ENCODE measurements at regions not wholly inside any gene's neighbourhood (a gene's known extent, or its start where the extent isn't known, plus 50 kb on each side); places are given as distances from the start of the nearest gene placed in this dataset.
"Not testable (repeated sequence)": the region's sequence is repeated elsewhere in the genome, so short reads cannot be mapped to it uniquely, and the experiment has no call there.

- Histone ChIP-seq H3K27me3 (no peaks in the 10 kb centered on the region), H3K4me1 (no peaks in the 10 kb centered on the region), H3K4me3 (ENCODE audit: low read depth, low read length) (no peak overlapping the region), H3K9me3 (no peaks in the 10 kb centered on the region; the same call in 1 of the 2 replicates), H3K36me3 (no peaks in the 10 kb centered on the region)
- DNase-seq: no peak
- TF ChIP-seq, protein P1, sequence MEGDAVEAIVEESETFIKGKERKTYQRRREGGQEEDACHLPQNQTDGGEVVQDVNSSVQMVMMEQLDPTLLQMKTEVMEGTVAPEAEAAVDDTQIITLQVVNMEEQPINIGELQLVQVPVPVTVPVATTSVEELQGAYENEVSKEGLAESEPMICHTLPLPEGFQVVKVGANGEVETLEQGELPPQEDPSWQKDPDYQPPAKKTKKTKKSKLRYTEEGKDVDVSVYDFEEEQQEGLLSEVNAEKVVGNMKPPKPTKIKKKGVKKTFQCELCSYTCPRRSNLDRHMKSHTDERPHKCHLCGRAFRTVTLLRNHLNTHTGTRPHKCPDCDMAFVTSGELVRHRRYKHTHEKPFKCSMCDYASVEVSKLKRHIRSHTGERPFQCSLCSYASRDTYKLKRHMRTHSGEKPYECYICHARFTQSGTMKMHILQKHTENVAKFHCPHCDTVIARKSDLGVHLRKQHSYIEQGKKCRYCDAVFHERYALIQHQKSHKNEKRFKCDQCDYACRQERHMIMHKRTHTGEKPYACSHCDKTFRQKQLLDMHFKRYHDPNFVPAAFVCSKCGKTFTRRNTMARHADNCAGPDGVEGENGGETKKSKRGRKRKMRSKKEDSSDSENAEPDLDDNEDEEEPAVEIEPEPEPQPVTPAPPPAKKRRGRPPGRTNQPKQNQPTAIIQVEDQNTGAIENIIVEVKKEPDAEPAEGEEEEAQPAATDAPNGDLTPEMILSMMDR (IDR thresholded peaks at IDR 0.05; ENCODE audit: low read depth, low read length): no peak
These were observed 137.7 kb upstream of the NECTIN3 start for GRCh38 chr3:110933821-110934426.

GRCh38 chr3:110938629-110939028, 133.0 kb upstream of the NECTIN3 start:
- no peaks in the 10 kb centered on the region for H3K4me1 ChIP-seq
- no peaks in the 10 kb centered on the region for H3K36me3 ChIP-seq
- H3K4me3 ChIP-seq (ENCODE audit: low read depth, low read length): no peak overlapping the region
- TF ChIP-seq, protein P1 (IDR thresholded peaks at IDR 0.05; ENCODE audit: low read depth, low read length): no peak
- no peaks in the 10 kb centered on the region for H3K9me3 ChIP-seq
- no peak for DNase-seq
- H3K27me3 ChIP-seq: no peaks in the 10 kb centered on the region

DNA sequence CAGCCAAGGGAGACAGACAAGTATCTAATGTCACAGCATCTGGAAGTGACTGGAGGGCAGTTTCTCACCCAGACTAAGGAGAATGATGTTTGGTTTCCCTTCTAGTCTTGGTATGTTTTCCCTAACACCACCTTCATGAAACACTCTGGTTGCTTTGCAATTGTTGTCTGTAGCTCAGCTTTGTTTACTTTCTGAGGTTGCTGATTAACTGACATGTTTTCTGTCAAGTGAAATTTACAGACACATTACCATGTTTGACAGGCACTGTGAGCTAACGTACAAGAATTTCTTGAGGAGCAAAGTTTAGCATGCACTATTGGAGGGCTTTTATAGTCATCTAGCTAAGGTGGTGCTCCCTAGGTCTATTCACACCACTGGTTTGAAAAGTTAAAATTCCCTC, 131.6 kb upstream of the NECTIN3 start:
- H3K4me3 ChIP-seq (ENCODE audit: low read depth, low read length): no peak overlapping the region
- no peaks in the 10 kb centered on the region for H3K9me3 ChIP-seq
- no peaks in the 10 kb centered on the region for H3K4me1 ChIP-seq
- no peaks in the 10 kb centered on the region for H3K36me3 ChIP-seq
- no peaks in the 10 kb centered on the region for H3K27me3 ChIP-seq
- DNase-seq: no peak
- TF ChIP-seq, protein P1 (IDR thresholded peaks at IDR 0.05; ENCODE audit: low read depth, low read length): no peak

- no peak for DNase-seq
- TF ChIP-seq, protein P1 (IDR thresholded peaks at IDR 0.05; ENCODE audit: low read depth, low read length): no peak
- Histone ChIP-seq H3K4me3 (ENCODE audit: low read depth, low read length) (no peak overlapping the region), H3K27me3 (no peaks in the 10 kb centered on the region), H3K9me3 (no peaks in the 10 kb centered on the region), H3K36me3 (no peaks in the 10 kb centered on the region), H3K4me1 (no peaks in the 10 kb centered on the region)
These were observed 126.8 kb upstream of the NECTIN3 start for GRCh38 chr3:110944782-110945181.

DNA sequence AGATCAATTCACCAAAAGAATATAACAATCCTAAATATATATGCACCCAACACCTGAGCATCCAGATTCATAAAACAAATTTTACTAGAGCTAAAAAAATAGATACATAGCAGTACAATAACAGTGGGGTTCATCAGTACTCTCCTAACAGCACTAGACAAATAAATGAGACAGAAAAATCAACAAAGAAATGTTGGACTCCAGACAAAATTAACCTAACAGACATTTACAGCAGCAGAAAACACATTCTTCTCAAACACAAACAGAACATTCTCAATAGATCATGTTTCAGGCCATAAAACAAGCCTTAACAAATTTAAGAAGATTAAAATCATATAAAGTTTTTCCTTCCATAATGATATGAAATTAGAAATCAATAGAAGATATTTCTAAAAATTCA, 124.8 kb upstream of the NECTIN3 start:
- no peaks in the 10 kb centered on the region for H3K4me1 ChIP-seq
- H3K4me3 ChIP-seq (ENCODE audit: low read depth, low read length): no peak overlapping the region
- DNase-seq: no peak
- no peaks in the 10 kb centered on the region for H3K27me3 ChIP-seq
- no peaks in the 10 kb centered on the region for H3K9me3 ChIP-seq
- no peaks in the 10 kb centered on the region for H3K36me3 ChIP-seq
- TF ChIP-seq, protein P1 (IDR thresholded peaks at IDR 0.05; ENCODE audit: low read depth, low read length): no peak

GRCh38 chr3:110949194-110949593, 122.4 kb upstream of the NECTIN3 start:
- not testable (repeated sequence) for H3K4me3 ChIP-seq (ENCODE audit: low read depth, low read length); H3K4me1 ChIP-seq; DNase-seq; H3K27me3 ChIP-seq; H3K36me3 ChIP-seq; H3K9me3 ChIP-seq

All from BE2C (cell line).